ENCODE measurements at regions not wholly inside any gene's neighbourhood (a gene's known extent, or its start where the extent isn't known, plus 50 kb on each side); places are given as distances from the start of the nearest gene placed in this dataset.

- Histone ChIP-seq H3K4me1 (ENCODE audit: control insufficient read depth in 1 of 2, insufficient read depth in 1 of 2, low read depth in 1 of 2, low read length in 1 of 2) (no peaks in the 10 kb centered on the region), H3K27ac (no peak overlapping the region), H3K27me3 (no peaks in the 10 kb centered on the region), H3K9me3 (no peaks in the 10 kb centered on the region), H3K4me3 (ENCODE audit: low read depth in 1 of 2, low read length in 1 of 2) (no peak overlapping the region), H3K36me3 (no peaks in the 10 kb centered on the region)
- TF ChIP-seq CTCF (IDR thresholded peaks at IDR 0.05) = no peak
These were observed 53.1 kb upstream of the HS6ST1 start for GRCh38 chr2:128371648-128372345.

- Histone ChIP-seq H3K9me3 (no peaks in the 10 kb centered on the region), H3K4me1 (ENCODE audit: control insufficient read depth in 1 of 2, insufficient read depth in 1 of 2, low read depth in 1 of 2, low read length in 1 of 2) (no peaks in the 10 kb centered on the region), H3K27me3 (no peaks in the 10 kb centered on the region), H3K4me3 (ENCODE audit: low read depth in 1 of 2, low read length in 1 of 2) (no peak overlapping the region), H3K36me3 (no peaks in the 10 kb centered on the region), H3K27ac (no peak overlapping the region)
- TF ChIP-seq CTCF (IDR thresholded peaks at IDR 0.05) = no peak
These were observed 54.1 kb upstream of the HS6ST1 start for GRCh38 chr2:128372621-128373341.

- Histone ChIP-seq H3K27me3 (no peaks in the 10 kb centered on the region), H3K27ac (no peak overlapping the region), H3K4me1 (ENCODE audit: control insufficient read depth in 1 of 2, insufficient read depth in 1 of 2, low read depth in 1 of 2, low read length in 1 of 2) (no peaks in the 10 kb centered on the region), H3K36me3 (no peaks in the 10 kb centered on the region), H3K4me3 (ENCODE audit: low read depth in 1 of 2, low read length in 1 of 2) (no peak overlapping the region), H3K9me3 (no peaks in the 10 kb centered on the region)
- no peak for TF ChIP-seq CTCF (IDR thresholded peaks at IDR 0.05)
These were observed 54.9 kb upstream of the HS6ST1 start for GRCh38 chr2:128373451-128374000.

- no peak overlapping the region for H3K4me3 ChIP-seq (ENCODE audit: low read depth in 1 of 2, low read length in 1 of 2)
- no peak overlapping the region for H3K27ac ChIP-seq
- H3K4me1 ChIP-seq (ENCODE audit: control insufficient read depth in 1 of 2, insufficient read depth in 1 of 2, low read depth in 1 of 2, low read length in 1 of 2) = no peaks in the 10 kb centered on the region
- H3K36me3 ChIP-seq = no peaks in the 10 kb centered on the region
- no peak for TF ChIP-seq CTCF (IDR thresholded peaks at IDR 0.05)
- H3K9me3 ChIP-seq = no peaks in the 10 kb centered on the region
- no peaks in the 10 kb centered on the region for H3K27me3 ChIP-seq
These were observed 55.5 kb upstream of the HS6ST1 start for GRCh38 chr2:128374001-128374710.

GRCh38 chr2:128374711-128375413, 56.2 kb upstream of the HS6ST1 start:
- Histone ChIP-seq H3K4me1 (ENCODE audit: control insufficient read depth in 1 of 2, insufficient read depth in 1 of 2, low read depth in 1 of 2, low read length in 1 of 2) (no peaks in the 10 kb centered on the region), H3K27ac (no peak overlapping the region), H3K9me3 (no peaks in the 10 kb centered on the region), H3K27me3 (no peaks in the 10 kb centered on the region), H3K36me3 (no peaks in the 10 kb centered on the region), H3K4me3 (ENCODE audit: low read depth in 1 of 2, low read length in 1 of 2) (no peak overlapping the region)
- TF ChIP-seq CTCF (IDR thresholded peaks at IDR 0.05) = no peak
